ENCODE measurements at regions not wholly inside any gene's neighbourhood (a gene's known extent, or its start where the extent isn't known, plus 50 kb on each side); places are given as distances from the start of the nearest gene placed in this dataset.

DNA sequence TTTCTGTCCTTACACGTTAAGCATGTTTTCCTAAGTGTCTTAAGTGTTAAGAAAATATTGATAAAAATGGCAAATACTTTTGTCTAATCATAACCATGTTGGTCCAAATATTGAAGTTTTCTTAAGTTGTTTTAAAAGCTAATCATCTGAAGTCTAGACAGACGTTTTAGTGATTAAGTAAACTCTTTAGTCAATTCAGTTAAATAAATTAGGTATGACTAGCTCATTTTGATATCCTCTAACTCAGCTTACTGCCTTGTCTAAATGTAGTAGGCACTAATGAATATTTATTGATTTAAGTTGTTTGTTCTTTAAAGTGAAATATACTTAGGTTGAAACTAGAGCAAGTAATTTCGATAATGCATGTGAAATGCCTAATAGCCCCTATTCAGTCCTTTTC is 471.8 kb upstream of the CHST9 start:
- Histone ChIP-seq H3K27ac (no peak overlapping the region), H3K27me3 (ENCODE audit: insufficient read depth, low read depth) (no peaks in the 10 kb centered on the region), H3K4me3 (no peak overlapping the region), H3K36me3 (ENCODE audit: low read depth) (no peaks in the 10 kb centered on the region), H2AFZ (no peak overlapping the region), H3K9me2 (ENCODE audit: insufficient read depth) (no peaks in the 10 kb centered on the region), H3F3A (ENCODE audit: insufficient read depth, low read depth) (no peaks in the 10 kb centered on the region), H3K79me2 (ENCODE audit: low read depth) (no peaks in the 10 kb centered on the region), H3K9me3 (ENCODE audit: insufficient read depth, low read depth) (no peaks in the 10 kb centered on the region), H3K4me2 (no peak overlapping the region), H3K4me1 (replicated peaks; ENCODE audit: insufficient read depth) (no peaks in the 10 kb centered on the region), H4K20me1 (ENCODE audit: insufficient read depth) (no peaks in the 10 kb centered on the region)
- DNase-seq: no peak
- TF ChIP-seq, protein P1, sequence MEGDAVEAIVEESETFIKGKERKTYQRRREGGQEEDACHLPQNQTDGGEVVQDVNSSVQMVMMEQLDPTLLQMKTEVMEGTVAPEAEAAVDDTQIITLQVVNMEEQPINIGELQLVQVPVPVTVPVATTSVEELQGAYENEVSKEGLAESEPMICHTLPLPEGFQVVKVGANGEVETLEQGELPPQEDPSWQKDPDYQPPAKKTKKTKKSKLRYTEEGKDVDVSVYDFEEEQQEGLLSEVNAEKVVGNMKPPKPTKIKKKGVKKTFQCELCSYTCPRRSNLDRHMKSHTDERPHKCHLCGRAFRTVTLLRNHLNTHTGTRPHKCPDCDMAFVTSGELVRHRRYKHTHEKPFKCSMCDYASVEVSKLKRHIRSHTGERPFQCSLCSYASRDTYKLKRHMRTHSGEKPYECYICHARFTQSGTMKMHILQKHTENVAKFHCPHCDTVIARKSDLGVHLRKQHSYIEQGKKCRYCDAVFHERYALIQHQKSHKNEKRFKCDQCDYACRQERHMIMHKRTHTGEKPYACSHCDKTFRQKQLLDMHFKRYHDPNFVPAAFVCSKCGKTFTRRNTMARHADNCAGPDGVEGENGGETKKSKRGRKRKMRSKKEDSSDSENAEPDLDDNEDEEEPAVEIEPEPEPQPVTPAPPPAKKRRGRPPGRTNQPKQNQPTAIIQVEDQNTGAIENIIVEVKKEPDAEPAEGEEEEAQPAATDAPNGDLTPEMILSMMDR (conservative IDR thresholded peaks at IDR 0.05): no peak
- no peak for TF ChIP-seq EZH2 (IDR thresholded peaks at IDR 0.05; ENCODE audit: low read depth)
- ChIA-PET POLR2A (ENCODE audit: unreplicated experiment) (no interaction called here), CTCF (no interaction called here)
- BruUV-seq (replicated peaks): no TSS peak
- intact Hi-C loops (cut with micrococcal nuclease; ENCODE audit: unreplicated experiment): no loop called here

DNA sequence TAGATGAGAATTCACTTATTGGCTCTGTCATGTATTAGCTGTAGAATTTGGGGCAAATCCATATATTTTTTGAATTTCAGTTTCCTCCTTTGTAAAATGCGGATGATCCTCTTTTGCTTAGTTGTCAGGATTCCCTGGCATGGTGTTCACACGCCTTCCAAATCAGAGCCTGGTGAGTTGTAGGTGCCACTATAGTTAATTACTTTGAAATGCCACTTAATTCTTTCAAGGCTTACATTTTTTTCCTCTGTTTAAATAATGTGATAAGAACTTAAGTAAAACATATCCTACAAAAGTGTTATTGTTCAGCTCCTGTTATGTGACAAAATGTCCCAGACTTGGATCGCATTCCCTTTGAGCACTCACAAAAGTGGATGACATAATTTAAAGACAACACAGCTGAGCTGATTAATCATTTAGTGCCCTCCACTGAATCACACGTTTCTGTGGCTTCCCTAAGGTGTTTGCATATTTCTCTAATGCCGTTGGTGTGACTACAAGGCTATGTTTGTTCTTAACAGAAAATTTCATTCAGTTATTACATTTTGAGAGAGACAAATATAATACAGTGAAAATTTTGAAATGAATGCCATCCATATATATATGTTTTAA is 471.2 kb upstream of the CHST9 start:
- no peak for TF ChIP-seq EZH2 (IDR thresholded peaks at IDR 0.05; ENCODE audit: low read depth)
- TF ChIP-seq, protein P1 (conservative IDR thresholded peaks at IDR 0.05): no peak
- H3K4me3 ChIP-seq: no peak overlapping the region
- H3K9me3 ChIP-seq (ENCODE audit: insufficient read depth, low read depth): no peaks in the 10 kb centered on the region
- BruUV-seq (replicated peaks): no TSS peak
- no peaks in the 10 kb centered on the region for H3K27me3 ChIP-seq (ENCODE audit: insufficient read depth, low read depth)
- no peak overlapping the region for H2AFZ ChIP-seq
- no peak overlapping the region for H3K27ac ChIP-seq
- ChIA-PET CTCF (no interaction called here), POLR2A (ENCODE audit: unreplicated experiment) (no interaction called here)
- no peak for DNase-seq
- H3K4me2 ChIP-seq: no peak overlapping the region
- H3K36me3 ChIP-seq (ENCODE audit: low read depth): no peaks in the 10 kb centered on the region
- no peaks in the 10 kb centered on the region for H3F3A ChIP-seq (ENCODE audit: insufficient read depth, low read depth)
- H3K9me2 ChIP-seq (ENCODE audit: insufficient read depth): no peaks in the 10 kb centered on the region
- H4K20me1 ChIP-seq (ENCODE audit: insufficient read depth): no peaks in the 10 kb centered on the region
- H3K4me1 ChIP-seq (replicated peaks; ENCODE audit: insufficient read depth): no peaks in the 10 kb centered on the region
- H3K79me2 ChIP-seq (ENCODE audit: low read depth): no peaks in the 10 kb centered on the region
- intact Hi-C loops (cut with micrococcal nuclease; ENCODE audit: unreplicated experiment): no loop called here

DNA sequence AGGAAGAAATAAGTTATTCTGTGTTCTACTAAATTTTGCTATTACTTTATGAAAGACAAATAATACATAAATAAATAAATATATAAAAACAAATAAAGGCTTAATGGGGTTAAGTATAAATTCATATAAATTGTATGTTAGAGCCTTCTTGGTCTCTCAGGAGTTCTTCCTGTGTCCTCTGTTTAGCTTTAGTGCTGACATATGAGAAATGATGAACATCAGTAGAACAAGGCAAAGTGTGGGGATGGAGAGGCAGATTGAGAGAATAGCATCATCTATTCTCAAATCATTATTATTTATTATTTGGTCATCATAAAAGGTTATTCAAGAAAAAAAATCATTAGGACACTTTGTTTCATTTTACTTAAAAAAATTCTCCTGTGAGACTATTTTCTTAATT is 468.1 kb upstream of the CHST9 start:
- intact Hi-C loops (cut with micrococcal nuclease; ENCODE audit: unreplicated experiment): no loop called here
- Histone ChIP-seq H3K27me3 (ENCODE audit: insufficient read depth, low read depth) (no peaks in the 10 kb centered on the region), H3K9me2 (ENCODE audit: insufficient read depth) (no peaks in the 10 kb centered on the region), H3K79me2 (ENCODE audit: low read depth) (no peaks in the 10 kb centered on the region), H3F3A (ENCODE audit: insufficient read depth, low read depth) (no peaks in the 10 kb centered on the region), H3K9me3 (ENCODE audit: insufficient read depth, low read depth) (no peaks in the 10 kb centered on the region), H2AFZ (no peak overlapping the region), H3K4me2 (no peak overlapping the region), H3K4me1 (replicated peaks; ENCODE audit: insufficient read depth) (no peaks in the 10 kb centered on the region), H3K36me3 (ENCODE audit: low read depth) (no peaks in the 10 kb centered on the region), H3K27ac (no peak overlapping the region), H3K4me3 (no peak overlapping the region), H4K20me1 (ENCODE audit: insufficient read depth) (no peaks in the 10 kb centered on the region)
- DNase-seq: no peak
- BruUV-seq (replicated peaks): no TSS peak
- CTCF ChIA-PET: no interaction called here
- no peak for TF ChIP-seq EZH2 (IDR thresholded peaks at IDR 0.05; ENCODE audit: low read depth)
- TF ChIP-seq, protein P1 (conservative IDR thresholded peaks at IDR 0.05): no peak
- POLR2A ChIA-PET (ENCODE audit: unreplicated experiment): no interaction called here

Measured in PC-9 (cell line).